ENCODE measurements at regions not wholly inside any gene's neighbourhood (a gene's known extent, or its start where the extent isn't known, plus 50 kb on each side); places are given as distances from the start of the nearest gene placed in this dataset.

DNA sequence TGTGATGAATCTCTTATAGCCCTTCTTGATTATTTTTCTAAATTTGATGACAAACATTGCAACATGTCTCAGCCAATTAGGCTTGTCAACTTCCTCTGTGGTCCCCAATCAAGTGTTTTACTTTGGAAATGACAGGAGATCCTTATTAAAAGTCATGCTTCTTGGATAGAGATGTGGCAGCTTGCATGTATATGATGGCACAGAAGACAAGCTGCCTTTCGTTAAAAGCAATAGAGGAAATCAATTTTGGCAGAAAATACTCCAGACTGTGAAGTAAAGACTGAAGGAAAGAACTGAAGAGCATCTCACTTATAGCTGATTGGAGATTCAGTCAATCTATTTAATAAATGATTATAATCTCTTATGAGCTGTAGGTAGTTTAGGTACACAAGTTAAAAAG lies 419.6 kb downstream of the PCDH7 start:
- no peak for TF ChIP-seq EZH2phosphoT487 (IDR thresholded peaks at IDR 0.05; ENCODE audit: borderline replicate concordance, low read depth, low read length)
- TF ChIP-seq CTCF (conservative IDR thresholded peaks at IDR 0.05; ENCODE audit: low read length): no peak
